Coronary artery (tissue), 2 donors: ENCODE measurements at regions not wholly inside any gene's neighbourhood (a gene's known extent, or its start where the extent isn't known, plus 50 kb on each side); places are given as distances from the start of the nearest gene placed in this dataset.

Source experiments
- DNase-seq: peaks from one replicate; pipeline ENCODE4 v3.0.0-alpha.2; 2017; ENCODE audit warnings: low spot score
- H3K27ac ChIP-seq, 2 donors: fragments of 200-600 bp; sonication (generic); one replicate each; pipeline ENCODE4 v1.5.1; 2016 to 2019
- H3K4me3 ChIP-seq: fragments of 200-600 bp; sonication (generic); 2 replicates; pipeline ENCODE4 v1.5.1; 2016; ENCODE audit warnings: mild to moderate bottlenecking, moderate library complexity
- TF ChIP-seq, protein P1 (sequence below): fragments of 200-600 bp; sonication (generic); IDR thresholded peaks from one replicate; pipeline ENCODE4 v1.5.1; 2019; ENCODE audit warnings: antibody characterized with exemption

DNA sequence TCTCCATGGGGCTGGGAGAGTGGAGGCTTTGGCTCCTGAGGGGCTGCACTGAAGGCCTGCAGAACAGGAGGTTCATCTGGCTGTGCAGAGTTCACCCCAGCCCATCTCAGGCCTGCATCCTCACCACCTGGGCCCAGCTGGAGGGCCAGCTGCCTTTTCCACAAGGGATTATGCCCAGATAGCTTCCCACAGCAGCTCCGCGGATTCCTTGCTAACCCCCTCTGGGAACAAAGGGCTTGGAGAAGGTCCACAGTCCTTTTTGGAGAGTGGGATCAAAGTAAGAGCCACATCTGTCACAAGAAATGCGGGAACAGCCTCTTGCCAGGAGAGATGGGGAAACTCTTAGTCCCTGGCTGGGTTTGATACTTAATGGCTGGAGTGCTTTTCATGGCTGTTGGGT lies 164.7 kb upstream of the RGMA start:
- H3K4me3 ChIP-seq: no peak overlapping the region
- H3K27ac ChIP-seq: no peak overlapping the region
- DNase-seq: no peak
- TF ChIP-seq, protein P1, sequence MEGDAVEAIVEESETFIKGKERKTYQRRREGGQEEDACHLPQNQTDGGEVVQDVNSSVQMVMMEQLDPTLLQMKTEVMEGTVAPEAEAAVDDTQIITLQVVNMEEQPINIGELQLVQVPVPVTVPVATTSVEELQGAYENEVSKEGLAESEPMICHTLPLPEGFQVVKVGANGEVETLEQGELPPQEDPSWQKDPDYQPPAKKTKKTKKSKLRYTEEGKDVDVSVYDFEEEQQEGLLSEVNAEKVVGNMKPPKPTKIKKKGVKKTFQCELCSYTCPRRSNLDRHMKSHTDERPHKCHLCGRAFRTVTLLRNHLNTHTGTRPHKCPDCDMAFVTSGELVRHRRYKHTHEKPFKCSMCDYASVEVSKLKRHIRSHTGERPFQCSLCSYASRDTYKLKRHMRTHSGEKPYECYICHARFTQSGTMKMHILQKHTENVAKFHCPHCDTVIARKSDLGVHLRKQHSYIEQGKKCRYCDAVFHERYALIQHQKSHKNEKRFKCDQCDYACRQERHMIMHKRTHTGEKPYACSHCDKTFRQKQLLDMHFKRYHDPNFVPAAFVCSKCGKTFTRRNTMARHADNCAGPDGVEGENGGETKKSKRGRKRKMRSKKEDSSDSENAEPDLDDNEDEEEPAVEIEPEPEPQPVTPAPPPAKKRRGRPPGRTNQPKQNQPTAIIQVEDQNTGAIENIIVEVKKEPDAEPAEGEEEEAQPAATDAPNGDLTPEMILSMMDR: no peak

DNA sequence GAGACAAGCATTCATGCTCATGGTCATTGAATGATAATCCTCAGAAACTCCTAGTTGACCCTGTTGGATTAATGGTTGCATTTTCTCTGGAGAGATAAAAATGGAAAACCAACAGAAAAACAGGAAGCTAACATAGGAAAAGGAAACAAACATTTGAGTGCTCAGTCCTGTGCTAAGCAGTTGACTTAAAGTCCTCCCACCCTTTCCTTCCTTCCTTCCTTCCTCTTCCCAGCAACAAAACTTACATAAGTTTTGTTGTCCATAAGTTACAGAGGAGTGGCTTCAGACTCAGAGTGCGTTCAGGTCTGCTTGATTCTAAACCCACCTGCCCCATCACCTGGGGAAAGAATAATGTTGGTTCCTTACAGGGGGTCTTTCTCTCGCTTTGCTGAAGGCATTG lies 163.8 kb upstream of the RGMA start:
- TF ChIP-seq, protein P1: no peak
- no peak overlapping the region for H3K4me3 ChIP-seq
- H3K27ac ChIP-seq: no peak overlapping the region
- DNase-seq: no peak

DNA sequence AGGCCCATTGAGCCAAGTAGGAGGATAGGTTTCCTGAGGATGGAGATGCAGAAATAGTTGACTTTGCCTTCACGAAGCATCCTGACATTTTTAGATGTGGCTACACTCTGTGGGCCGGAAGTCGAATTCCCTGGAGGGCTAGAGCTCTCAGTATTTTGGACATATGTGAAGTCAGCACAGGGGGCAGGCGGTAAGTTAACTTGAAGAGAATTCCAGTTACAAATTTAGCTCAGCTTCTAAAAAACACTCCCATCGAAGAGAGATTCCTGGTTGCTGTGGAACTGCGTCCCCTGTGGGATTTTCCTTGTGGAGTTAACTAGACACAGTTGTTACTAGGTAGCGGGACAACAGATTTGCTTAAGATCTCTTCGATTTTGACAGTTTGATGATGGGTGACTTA lies 161.9 kb upstream of the RGMA start:
- Histone ChIP-seq H3K27ac (no peak overlapping the region), H3K4me3 (no peak overlapping the region)
- TF ChIP-seq, protein P1: no peak
- no peak for DNase-seq

DNA sequence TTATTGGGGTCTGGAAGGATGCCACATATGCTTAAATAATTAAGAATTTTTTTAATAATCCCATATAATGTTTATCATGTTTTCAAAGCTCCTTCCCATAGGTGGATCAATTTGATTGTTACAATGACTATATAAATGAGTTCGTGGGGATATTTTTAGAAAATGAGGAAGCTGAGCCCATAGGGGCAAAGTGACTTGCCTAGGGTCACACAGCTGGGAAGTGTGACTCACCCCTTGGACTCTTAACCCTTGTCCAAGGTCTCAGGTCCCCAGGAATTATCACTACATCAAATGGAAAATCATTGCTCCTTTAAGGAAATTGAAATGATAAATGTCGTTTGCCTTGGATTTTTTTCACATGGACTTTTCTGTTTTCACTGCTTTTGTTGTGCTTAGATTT lies 161.2 kb upstream of the RGMA start:
- TF ChIP-seq, protein P1: no peak
- no peak overlapping the region for H3K27ac ChIP-seq
- H3K4me3 ChIP-seq: no peak overlapping the region
- no peak for DNase-seq

DNA sequence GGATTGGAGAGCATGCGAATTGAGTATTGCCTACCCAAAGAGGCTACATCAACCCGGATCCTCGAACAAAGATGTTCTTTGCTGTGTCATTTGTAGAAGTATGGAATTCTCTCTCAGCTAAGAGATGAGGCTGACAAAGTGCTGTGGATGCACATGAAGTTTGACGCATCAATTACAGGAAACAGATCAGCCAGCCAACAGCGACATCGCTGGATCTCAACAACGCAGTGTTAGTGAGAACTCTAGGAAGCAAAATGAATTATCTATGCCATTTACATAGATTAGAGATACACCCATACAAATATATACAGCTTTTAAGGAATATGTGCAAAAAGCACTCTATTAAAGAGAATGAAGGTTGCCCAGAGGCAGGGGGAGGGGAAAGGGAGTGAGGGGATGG lies 160.6 kb upstream of the RGMA start:
- no peak overlapping the region for H3K27ac ChIP-seq
- TF ChIP-seq, protein P1: no peak
- no peak overlapping the region for H3K4me3 ChIP-seq
- DNase-seq: no peak

DNA sequence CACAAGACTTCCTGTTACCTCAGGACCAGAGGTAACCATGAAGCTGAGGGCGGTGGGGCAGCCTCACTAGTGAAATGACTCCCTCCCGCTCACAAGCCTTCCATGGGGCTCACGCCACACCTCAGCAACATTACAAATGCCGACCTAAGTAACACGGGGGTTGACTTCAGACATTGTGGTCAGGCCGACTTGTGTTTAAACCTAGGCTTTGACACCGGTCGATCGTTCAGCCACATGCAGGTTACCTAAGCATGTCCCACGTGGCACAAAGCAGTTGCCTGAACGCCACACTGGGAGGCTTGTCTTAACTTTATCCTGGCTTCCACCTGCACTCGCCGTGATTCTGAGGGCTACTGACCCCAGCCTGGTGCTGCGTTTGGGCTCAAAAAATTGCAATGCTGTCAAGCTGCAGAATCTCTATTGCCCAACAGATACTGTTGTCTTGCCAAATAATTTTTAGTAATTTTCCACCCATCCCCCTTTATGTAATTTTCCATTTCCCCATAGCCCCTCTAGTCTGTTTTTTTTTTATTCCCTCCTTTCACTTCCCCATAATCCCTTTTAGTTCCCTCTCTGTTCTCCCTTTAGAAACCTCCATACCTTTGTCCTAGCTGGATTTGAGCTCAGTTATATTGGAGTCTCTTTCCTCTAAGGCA lies 158.6 kb upstream of the RGMA start:
- H3K4me3 ChIP-seq: no peak overlapping the region
- TF ChIP-seq, protein P1: no peak
- no peak for DNase-seq
- no peak overlapping the region for H3K27ac ChIP-seq

DNA sequence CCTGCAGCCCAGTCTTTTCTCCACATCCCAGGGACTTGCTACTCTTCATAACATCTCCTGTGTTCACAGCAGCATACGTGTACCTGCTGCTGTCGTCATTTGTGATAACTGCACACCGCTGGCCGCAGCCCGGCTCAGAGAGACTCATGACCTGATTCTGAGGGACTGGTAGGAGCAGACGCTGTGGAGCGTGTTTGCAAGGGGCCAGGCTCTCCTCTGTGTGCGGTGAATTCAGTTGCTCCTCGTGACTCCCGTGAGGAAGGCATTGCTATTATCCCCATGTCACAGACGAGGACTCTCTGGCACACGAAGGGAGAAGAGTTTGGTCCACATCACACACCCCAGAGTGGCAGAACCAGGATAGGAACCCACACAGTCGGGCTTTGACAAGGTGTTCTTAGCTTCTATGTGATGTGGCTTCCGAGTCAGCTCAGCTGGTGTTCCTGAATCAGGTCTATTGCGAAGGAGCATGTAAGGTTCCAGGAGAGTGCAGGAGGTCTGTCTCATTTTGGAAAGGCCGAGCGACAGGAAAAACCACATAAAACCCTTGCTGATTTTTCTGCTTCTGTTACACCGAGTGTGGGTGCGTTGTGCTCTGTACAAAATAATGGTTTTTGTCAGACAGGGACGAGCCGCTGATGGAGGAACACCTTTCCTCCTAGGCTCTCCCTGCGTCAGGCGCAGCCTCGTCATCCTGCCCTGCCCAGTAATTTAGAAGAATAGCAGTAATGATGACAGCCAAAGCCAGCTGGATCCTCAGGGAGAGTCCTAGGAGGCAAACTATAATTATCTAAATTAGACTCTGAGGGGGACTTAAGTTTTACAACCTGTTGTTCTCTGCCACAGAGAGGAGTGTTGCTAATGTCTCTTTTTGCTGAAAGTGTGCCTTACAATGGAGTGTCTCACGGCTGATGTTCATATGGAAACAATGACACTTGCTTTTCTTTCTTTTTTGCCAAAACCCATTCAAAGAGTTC lies 157.5 kb upstream of the RGMA start:
- H3K4me3 ChIP-seq: no peak overlapping the region
- H3K27ac ChIP-seq: no peak overlapping the region
- TF ChIP-seq, protein P1: no peak
- no peak for DNase-seq
